DND-41 (cell line): ENCODE measurements at regions not wholly inside any gene's neighbourhood (a gene's known extent, or its start where the extent isn't known, plus 50 kb on each side); places are given as distances from the start of the nearest gene placed in this dataset.

Experiments used
- ATAC-seq: fragments of 200-7000 bp; cut with Tn5 transposase; 3 replicates; pipeline ENCODE4 v1.9.1; 2021; ENCODE audit warnings: low read depth; ENCODE audit not compliant: insufficient read depth
- DNase-seq: peaks from one replicate; pipeline ENCODE4 v3.0.0-alpha.2; 2020
- H2AFZ ChIP-seq: 2 replicates; pipeline ENCODE4 v1.6.0; 2012; ENCODE audit warnings: low read depth, low read length
- H3K27ac ChIP-seq: 2 replicates; pipeline ENCODE4 v1.5.1; 2012; ENCODE audit warnings: low read length, inconsistent platforms
- H3K27me3 ChIP-seq: fragments of 200-600 bp; sonication (generic); 2 replicates; pipeline ENCODE4 v1.6.0; 2012; ENCODE audit warnings: low read length, mild to moderate bottlenecking, inconsistent platforms; ENCODE audit not compliant: insufficient read depth, poor library complexity
- H3K36me3 ChIP-seq: 2 replicates; pipeline ENCODE4 v1.5.1; 2012; ENCODE audit warnings: low read length, inconsistent platforms; ENCODE audit not compliant: insufficient read depth
- H3K4me1 ChIP-seq: 2 replicates; pipeline ENCODE4 v1.5.1; 2012; ENCODE audit warnings: mild to moderate bottlenecking, low read length; ENCODE audit not compliant: insufficient read depth
- H3K4me2 ChIP-seq: 2 replicates; pipeline ENCODE4 v1.6.0; 2012; ENCODE audit warnings: mild to moderate bottlenecking, moderate library complexity, low read length, inconsistent platforms; ENCODE audit not compliant: insufficient read depth
- H3K4me3 ChIP-seq, 2 experiments: fragments of 200-600 bp in 1 of 2; shearing (Covaris generic) in 1 of 2; 2 replicates each; pipeline ENCODE4 v1.5.1; 2012 to 2016; ENCODE audit warnings: inconsistent platforms in 2 of 2, low read length in 2 of 2, mild to moderate bottlenecking in 2 of 2, low read depth in 1 of 2, moderate library complexity in 1 of 2
- H3K79me2 ChIP-seq: 2 replicates; pipeline ENCODE4 v1.6.0; 2012; ENCODE audit warnings: low read length, inconsistent platforms; ENCODE audit not compliant: insufficient read depth
- H3K9ac ChIP-seq: 2 replicates; pipeline ENCODE4 v1.6.0; 2012; ENCODE audit warnings: low read depth, mild to moderate bottlenecking, inconsistent platforms, low read length, moderate library complexity
- H3K9me3 ChIP-seq: 2 replicates; pipeline ENCODE4 v1.5.1; 2012; ENCODE audit warnings: low read length, moderate library complexity, mild to moderate bottlenecking, inconsistent platforms; ENCODE audit not compliant: insufficient read depth, severe bottlenecking
- H4K20me1 ChIP-seq: 2 replicates; pipeline ENCODE4 v1.6.0; 2012; ENCODE audit warnings: low read length; ENCODE audit not compliant: insufficient read depth
- CTCF ChIP-seq: IDR thresholded peaks from 2 replicates; pipeline ENCODE4 v1.5.1; 2012; ENCODE audit warnings: borderline replicate concordance, low read length, moderate library complexity, mild to moderate bottlenecking; ENCODE audit not compliant: poor library complexity, severe bottlenecking; ENCODE audit errors: extremely low read depth
- EZH2 ChIP-seq: IDR thresholded peaks from 3 replicates; pipeline ENCODE4 v1.6.1; 2012; ENCODE audit warnings: borderline replicate concordance, low read depth, mild to moderate bottlenecking, moderate library complexity, low read length, inconsistent platforms; ENCODE audit not compliant: severe bottlenecking

- DNase-seq (no peak), ATAC-seq (no peak)
- no peak overlapping the region for H3K27ac ChIP-seq
- no peak overlapping the region for H3K9ac ChIP-seq
- peaks cover 33% of the 10 kb centered on the region for H3K27me3 ChIP-seq
- H3K4me2 ChIP-seq, result no peak overlapping the region
- no peaks in the 10 kb centered on the region for H3K4me1 ChIP-seq
- no peak overlapping the region for H3K4me3 ChIP-seq
- H3K79me2 ChIP-seq, result no peaks in the 10 kb centered on the region
- H3K36me3 ChIP-seq, result no peaks in the 10 kb centered on the region
- no peaks in the 10 kb centered on the region for H3K9me3 ChIP-seq
- H2AFZ ChIP-seq, result no peak overlapping the region
- H4K20me1 ChIP-seq, result no peaks in the 10 kb centered on the region
- TF ChIP-seq CTCF (no peak), EZH2 (no peak)
Observed at GRCh38 chr2:204223046-204223445, 286.5 kb downstream of the ICOS start.

GRCh38 chr2:204223544-204223943, 287.0 kb downstream of the ICOS start:
- no peak for TF ChIP-seq CTCF
- no peak for TF ChIP-seq EZH2
- H4K20me1 ChIP-seq, result no peaks in the 10 kb centered on the region
- no peaks in the 10 kb centered on the region for H3K79me2 ChIP-seq
- H3K27me3 ChIP-seq, result peaks cover 33% of the 10 kb centered on the region
- no peak overlapping the region for H3K27ac ChIP-seq
- H3K9ac ChIP-seq, result no peak overlapping the region
- H3K36me3 ChIP-seq, result no peaks in the 10 kb centered on the region
- no peaks in the 10 kb centered on the region for H3K9me3 ChIP-seq
- no peaks in the 10 kb centered on the region for H3K4me1 ChIP-seq
- H3K4me3 ChIP-seq, result no peak overlapping the region
- H3K4me2 ChIP-seq, result no peak overlapping the region
- DNase-seq (no peak), ATAC-seq (no peak)
- no peak overlapping the region for H2AFZ ChIP-seq

GRCh38 chr2:204225671-204226073, 289.1 kb downstream of the ICOS start:
- H4K20me1 ChIP-seq, result no peaks in the 10 kb centered on the region
- H3K27me3 ChIP-seq, result peaks cover 33% of the 10 kb centered on the region
- H3K9me3 ChIP-seq, result no peaks in the 10 kb centered on the region
- H3K36me3 ChIP-seq, result no peaks in the 10 kb centered on the region
- no peaks in the 10 kb centered on the region for H3K79me2 ChIP-seq
- H3K9ac ChIP-seq, result no peak overlapping the region
- no peak for TF ChIP-seq EZH2
- TF ChIP-seq CTCF, result no peak
- ATAC-seq, result no peak
- no peak overlapping the region for H3K4me3 ChIP-seq
- no peak overlapping the region for H3K4me2 ChIP-seq
- H2AFZ ChIP-seq, result no peak overlapping the region
- H3K27ac ChIP-seq, result no peak overlapping the region
- no peak for DNase-seq
- H3K4me1 ChIP-seq, result no peaks in the 10 kb centered on the region

GRCh38 chr2:204226305-204226880, 289.8 kb downstream of the ICOS start:
- H3K9ac ChIP-seq, result no peak overlapping the region
- H3K9me3 ChIP-seq, result no peaks in the 10 kb centered on the region
- ATAC-seq, result no peak
- H3K4me1 ChIP-seq, result no peaks in the 10 kb centered on the region
- peaks cover 34% of the 10 kb centered on the region for H3K27me3 ChIP-seq
- H3K79me2 ChIP-seq, result no peaks in the 10 kb centered on the region
- no peak overlapping the region for H3K27ac ChIP-seq
- H2AFZ ChIP-seq, result no peak overlapping the region
- no peaks in the 10 kb centered on the region for H3K36me3 ChIP-seq
- no peak overlapping the region for H3K4me3 ChIP-seq
- no peak for DNase-seq
- TF ChIP-seq EZH2, result no peak
- TF ChIP-seq CTCF, result no peak
- H3K4me2 ChIP-seq, result no peak overlapping the region
- no peaks in the 10 kb centered on the region for H4K20me1 ChIP-seq
